GM12878 (cell line): ENCODE measurements at regions not wholly inside any gene's neighbourhood (a gene's known extent, or its start where the extent isn't known, plus 50 kb on each side); places are given as distances from the start of the nearest gene placed in this dataset.

Source experiments
- CTCF ChIP-seq, 3 experiments: IDR thresholded peaks in 2 of 3; conservative IDR thresholded peaks in 1 of 3; 2 replicates each; pipeline ENCODE4 v1.5.1; 2011; ENCODE audit warnings: low read depth in 3 of 3, low read length in 3 of 3, mild to moderate bottlenecking in 3 of 3, control low read depth in 2 of 3, moderate library complexity in 2 of 3, inconsistent platforms in 1 of 3, mixed read lengths in 1 of 3; ENCODE audit not compliant: control insufficient read depth in 2 of 3, insufficient read depth in 1 of 3; ENCODE audit errors: extremely low read depth in 1 of 3
- CUX1 ChIP-seq: IDR thresholded peaks from 2 replicates; pipeline ENCODE4 v1.6.1; 2012; ENCODE audit warnings: improper control_type of control experiment, low read depth, low read length; ENCODE audit not compliant: insufficient replicate concordance
- EP300 ChIP-seq, 2 experiments: fragments of 150-350 bp in 1 of 2; IDR thresholded peaks; 2 replicates each; pipeline ENCODE4 v1.6.1; 2011 to 2012; ENCODE audit warnings: low read depth in 2 of 2, low read length in 2 of 2, borderline replicate concordance in 1 of 2, improper control_type of control experiment in 1 of 2, inconsistent platforms in 1 of 2; ENCODE audit not compliant: control insufficient read depth in 1 of 2
- HCFC1 ChIP-seq: fragments of 150-350 bp; IDR thresholded peaks from 2 replicates; pipeline ENCODE4 v1.6.1; 2014; ENCODE audit warnings: low read length
- MXI1 ChIP-seq: fragments of 150-350 bp; IDR thresholded peaks from 2 replicates; pipeline ENCODE4 v1.6.1; 2011; ENCODE audit warnings: low read depth, mild to moderate bottlenecking, inconsistent platforms, low read length, improper control_type of control experiment
- PBX3 ChIP-seq: IDR thresholded peaks from 2 replicates; pipeline ENCODE4 v1.6.1; 2011; ENCODE audit warnings: mild to moderate bottlenecking, low read depth, low read length, moderate library complexity; ENCODE audit not compliant: insufficient replicate concordance
- POLR2AphosphoS2 ChIP-seq: IDR thresholded peaks from 2 replicates; pipeline ENCODE4 v1.6.1; 2011; ENCODE audit warnings: low read depth, mild to moderate bottlenecking, low read length, improper control_type of control experiment, moderate library complexity
- POLR2AphosphoS5 ChIP-seq: IDR thresholded peaks from 2 replicates; pipeline ENCODE4 v1.6.1; 2011; ENCODE audit warnings: mild to moderate bottlenecking, low read length, inconsistent platforms
- SIN3A ChIP-seq: IDR thresholded peaks from 2 replicates; pipeline ENCODE4 v1.6.1; 2012; ENCODE audit warnings: low read depth, low read length, improper control_type of control experiment
- SUZ12 ChIP-seq: fragments of 200-600 bp; sonication (generic); IDR thresholded peaks from one replicate; pipeline ENCODE4 v1.6.1; 2018; ENCODE audit warnings: antibody characterized with exemption, mild to moderate bottlenecking; ENCODE audit not compliant: unreplicated experiment
- TAF1 ChIP-seq: IDR thresholded peaks from 2 replicates; pipeline ENCODE4 v1.6.1; 2011; ENCODE audit warnings: mild to moderate bottlenecking, low read depth, low read length, borderline replicate concordance
- TF ChIP-seq, protein P1 (sequence below): IDR thresholded peaks from 2 replicates; pipeline ENCODE4 v1.6.1; 2012; ENCODE audit warnings: low read length, inconsistent platforms

DNA sequence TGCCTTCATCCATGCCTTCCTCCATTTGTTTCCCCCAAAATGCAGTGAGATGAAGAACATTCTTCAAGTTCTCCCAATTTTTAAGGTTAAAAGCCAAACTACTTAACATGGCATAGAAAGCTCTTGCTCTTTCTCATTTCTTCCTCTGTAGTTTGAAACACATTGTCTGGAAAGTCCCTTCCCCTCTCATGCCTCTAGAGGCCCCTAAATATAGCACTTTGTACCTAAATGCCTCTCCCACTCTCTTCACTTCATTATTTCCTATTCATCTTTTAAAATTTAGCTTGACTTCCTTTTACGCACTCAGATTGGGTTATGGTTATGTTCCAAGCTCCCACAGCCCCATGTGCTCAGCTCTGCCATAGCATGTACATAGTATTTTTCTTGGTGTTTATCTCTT is 389.3 kb downstream of the HDGFL1 start:
- TF ChIP-seq POLR2AphosphoS2 (no peak), PBX3 (no peak), SIN3A (no peak), CTCF (IDR thresholded peaks at IDR 0.05 in 2 of 3, conservative IDR thresholded peaks at IDR 0.05 in 1 of 3; ENCODE audit: control insufficient read depth in 2 of 3, extremely low read depth in 1 of 3, insufficient read depth in 1 of 3, low read depth in 3 of 3, low read length in 3 of 3) (no peak), TAF1 (no peak), MXI1 (no peak), EP300 (IDR thresholded peaks at IDR 0.05; ENCODE audit: borderline replicate concordance in 1 of 2, control insufficient read depth in 1 of 2, low read depth in 2 of 2, low read length in 2 of 2) (no peak), HCFC1 (no peak), CUX1 (no peak), POLR2AphosphoS5 (no peak), SUZ12 (no peak)
- TF ChIP-seq, protein P1, sequence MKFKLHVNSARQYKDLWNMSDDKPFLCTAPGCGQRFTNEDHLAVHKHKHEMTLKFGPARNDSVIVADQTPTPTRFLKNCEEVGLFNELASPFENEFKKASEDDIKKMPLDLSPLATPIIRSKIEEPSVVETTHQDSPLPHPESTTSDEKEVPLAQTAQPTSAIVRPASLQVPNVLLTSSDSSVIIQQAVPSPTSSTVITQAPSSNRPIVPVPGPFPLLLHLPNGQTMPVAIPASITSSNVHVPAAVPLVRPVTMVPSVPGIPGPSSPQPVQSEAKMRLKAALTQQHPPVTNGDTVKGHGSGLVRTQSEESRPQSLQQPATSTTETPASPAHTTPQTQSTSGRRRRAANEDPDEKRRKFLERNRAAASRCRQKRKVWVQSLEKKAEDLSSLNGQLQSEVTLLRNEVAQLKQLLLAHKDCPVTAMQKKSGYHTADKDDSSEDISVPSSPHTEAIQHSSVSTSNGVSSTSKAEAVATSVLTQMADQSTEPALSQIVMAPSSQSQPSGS = no peak
